ENCODE measurements at regions not wholly inside any gene's neighbourhood (a gene's known extent, or its start where the extent isn't known, plus 50 kb on each side); places are given as distances from the start of the nearest gene placed in this dataset.

DNA sequence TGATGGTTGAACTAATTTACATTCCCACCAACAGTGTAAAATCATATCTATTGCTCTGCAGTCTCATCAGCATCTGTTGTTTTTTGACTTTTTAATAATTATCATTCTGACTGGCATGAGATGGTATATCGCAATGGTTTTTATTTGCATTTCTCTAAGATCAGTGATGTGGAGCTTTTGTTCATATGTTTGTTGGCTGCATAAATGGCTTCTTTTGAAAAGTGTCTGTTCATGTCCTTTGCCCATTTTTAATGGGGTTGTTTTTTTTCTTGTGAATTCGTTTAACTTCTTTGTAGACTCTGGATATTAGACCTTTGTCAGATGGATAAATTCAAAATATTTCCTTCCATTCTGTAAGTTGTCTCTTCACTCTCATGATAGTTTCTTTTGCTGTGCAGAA, 115.2 kb upstream of the CDH12 start:
- TF ChIP-seq BHLHE40 (IDR thresholded peaks at IDR 0.05; ENCODE audit: borderline replicate concordance) (no peak), SUZ12 (IDR thresholded peaks at IDR 0.05) (no peak), ELF4 (IDR thresholded peaks at IDR 0.05) (no peak)

All from HEK293T (cell line).